Embryonic facial prominence (tissue), 1 donor: ENCODE measurements at regions not wholly inside any gene's neighbourhood (a gene's known extent, or its start where the extent isn't known, plus 50 kb on each side); places are given as distances from the start of the nearest gene placed in this dataset.
"Not testable (repeated sequence)": the region's sequence is repeated elsewhere in the genome, so short reads cannot be mapped to it uniquely, and the experiment has no call there.

Source experiments
- DNase-seq: peaks from one replicate; pipeline ENCODE4 v3.0.0-alpha.2; 2016; ENCODE audit errors: extremely low spot score

GRCh38 chr3:171980578-171981270 is 58.7 kb upstream of the FNDC3B start:
- no peak for DNase-seq

GRCh38 chr3:171981271-171981605 is 58.1 kb upstream of the FNDC3B start:
- no peak for DNase-seq

DNA sequence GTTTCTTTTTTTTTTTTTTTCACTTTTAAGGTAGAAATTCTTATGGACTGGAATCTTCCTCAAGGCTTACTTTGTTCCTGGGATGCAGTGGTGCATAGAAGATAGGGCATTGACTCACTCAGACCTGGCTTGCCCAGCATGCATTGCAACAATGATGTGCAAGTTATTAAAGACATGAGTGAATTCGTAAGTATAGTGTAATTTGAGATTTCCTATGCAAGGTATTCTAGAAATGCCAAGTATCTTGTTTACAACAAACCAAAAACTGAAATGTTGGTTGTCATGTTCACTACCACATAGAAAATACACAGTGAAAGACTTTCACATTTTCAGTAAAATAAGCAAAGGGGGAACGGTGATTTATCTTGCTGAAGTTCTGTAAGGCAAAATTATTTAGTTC is 56.5 kb upstream of the FNDC3B start:
- DNase-seq, result peak; percentile 47

- DNase-seq, result not testable (repeated sequence)
These were observed 55.7 kb upstream of the FNDC3B start for GRCh38 chr3:171983685-171984084.

- DNase-seq, result no peak
These were observed 54.5 kb upstream of the FNDC3B start for GRCh38 chr3:171984883-171985282.

DNA sequence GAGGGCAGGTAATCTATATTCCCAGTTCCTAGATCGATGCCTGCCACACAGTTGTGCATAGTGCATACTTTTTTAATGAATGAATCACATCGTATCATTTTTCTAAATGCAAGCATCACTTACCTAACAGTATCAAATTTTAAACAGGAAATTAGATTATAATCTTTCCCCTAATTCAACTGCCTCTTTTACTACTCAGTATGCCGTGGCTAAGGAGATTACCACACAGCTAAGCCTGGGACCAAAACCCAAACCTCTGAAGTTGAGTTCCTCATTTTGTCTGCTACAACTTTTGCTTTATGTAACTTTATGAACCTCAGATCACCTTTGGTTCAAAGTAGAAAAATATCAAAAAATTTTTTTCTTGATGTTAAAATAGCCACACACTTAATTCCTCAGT is 53.2 kb upstream of the FNDC3B start:
- DNase-seq, result no peak

- DNase-seq, result no peak
These were observed 52.4 kb upstream of the FNDC3B start for GRCh38 chr3:171986757-171987518.
